NOMO-1 (cell line): ENCODE measurements at regions not wholly inside any gene's neighbourhood (a gene's known extent, or its start where the extent isn't known, plus 50 kb on each side); places are given as distances from the start of the nearest gene placed in this dataset.

Experiments used
- DNase-seq, 2 experiments: peaks; one replicate each; lab custom pipeline; 2025; ENCODE audit not compliant: unreplicated experiment in 2 of 2; lab: John Stamatoyannopoulos, UW

DNA sequence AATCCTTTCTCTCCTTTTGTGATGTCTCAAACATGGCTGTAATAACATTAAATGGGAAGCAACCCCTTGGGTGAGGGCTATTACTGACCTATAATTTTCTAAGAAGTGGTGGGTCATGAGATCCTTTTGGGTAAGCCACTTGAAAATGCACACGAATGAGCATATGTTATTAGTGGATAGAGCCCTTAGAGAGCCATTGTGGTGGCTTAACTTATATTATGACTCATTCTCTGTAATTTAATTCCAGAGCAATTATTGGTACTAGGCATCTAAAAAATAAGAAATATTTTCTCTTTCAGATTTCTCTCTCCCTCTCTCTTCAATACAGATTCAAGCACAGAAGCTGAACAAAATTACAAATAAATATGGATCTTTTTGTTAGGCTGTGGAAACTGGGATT, 1177.4 kb upstream of the PHF14 start:
- DNase-seq, result no peak

DNA sequence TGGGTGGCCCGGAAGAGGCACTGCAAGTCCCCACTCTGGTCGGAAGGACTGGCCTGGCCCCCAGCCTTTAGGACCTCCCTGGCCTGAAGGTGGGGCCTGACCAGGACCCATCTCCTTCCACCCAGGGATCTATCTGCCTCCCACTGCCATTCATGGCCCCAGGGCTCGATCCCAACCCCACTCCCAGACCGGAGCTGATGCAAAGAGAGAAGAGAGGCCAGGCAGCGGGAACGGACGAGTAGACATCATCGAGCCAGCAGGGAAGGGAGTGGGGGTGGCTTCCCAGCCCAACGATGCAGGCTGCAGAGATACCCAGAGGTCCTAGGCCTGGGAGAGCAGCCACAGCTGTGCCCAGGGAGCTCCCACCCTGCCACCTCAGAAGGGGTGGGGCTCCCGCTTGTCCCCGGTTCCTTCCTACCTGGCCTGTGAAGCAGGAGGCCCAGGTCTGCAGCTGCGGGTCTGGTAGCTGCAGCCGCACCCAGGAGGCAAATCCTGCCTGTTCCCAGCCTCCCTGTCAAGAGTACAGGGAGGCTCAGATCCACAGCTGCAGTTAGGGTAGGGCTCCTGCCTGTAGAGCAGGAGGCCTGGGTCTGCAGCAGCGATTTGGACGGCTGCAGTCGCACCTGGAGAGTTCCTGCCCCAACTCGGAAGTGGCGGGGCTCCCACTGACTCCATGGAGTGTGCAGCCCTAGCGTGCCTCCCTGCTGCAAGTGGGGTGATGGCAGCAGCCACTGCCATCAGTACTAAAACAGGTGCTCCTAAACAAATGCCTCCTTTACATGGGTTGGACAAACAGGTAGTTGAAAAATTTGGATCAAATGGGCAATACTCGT, 1151.0 kb upstream of the PHF14 start:
- DNase-seq, result no peak

DNA sequence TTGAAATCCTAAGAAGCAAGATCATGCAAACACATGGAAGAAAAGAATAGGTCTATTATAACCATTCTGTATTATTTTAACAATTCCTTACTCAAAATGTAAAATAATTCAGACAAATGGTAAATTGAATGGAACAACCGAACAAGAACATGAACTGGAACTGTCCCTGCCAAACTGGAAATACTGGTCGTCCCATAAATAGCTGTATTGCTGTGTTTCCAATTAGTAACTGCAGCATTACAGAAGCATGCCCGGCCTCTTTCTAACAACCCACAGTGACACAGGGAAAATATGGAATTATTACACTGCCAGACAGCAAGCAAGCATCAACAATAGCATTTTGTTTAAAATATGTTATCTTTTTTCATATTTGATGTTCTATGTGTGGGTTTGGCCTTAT, 1138.5 kb upstream of the PHF14 start:
- DNase-seq, result no peak

DNA sequence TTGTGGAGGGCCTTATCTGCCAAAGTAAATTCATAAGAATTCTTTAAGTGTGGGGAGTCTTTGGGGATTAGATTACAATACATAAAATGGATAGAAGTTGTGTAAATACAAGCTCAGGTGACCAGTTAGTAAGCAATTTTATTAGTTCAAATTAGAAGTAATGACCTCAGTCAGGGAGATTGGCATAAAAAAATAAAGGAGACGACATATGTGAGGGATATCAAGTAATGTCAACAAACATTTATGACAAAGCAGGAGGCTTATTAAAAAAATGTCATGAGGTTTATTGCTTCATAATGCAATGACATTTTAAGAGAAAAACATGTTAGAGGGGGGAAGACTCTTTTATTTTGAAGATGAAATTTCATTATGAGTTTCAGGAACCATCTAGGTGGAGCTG, 1137.0 kb upstream of the PHF14 start:
- DNase-seq, result no peak

DNA sequence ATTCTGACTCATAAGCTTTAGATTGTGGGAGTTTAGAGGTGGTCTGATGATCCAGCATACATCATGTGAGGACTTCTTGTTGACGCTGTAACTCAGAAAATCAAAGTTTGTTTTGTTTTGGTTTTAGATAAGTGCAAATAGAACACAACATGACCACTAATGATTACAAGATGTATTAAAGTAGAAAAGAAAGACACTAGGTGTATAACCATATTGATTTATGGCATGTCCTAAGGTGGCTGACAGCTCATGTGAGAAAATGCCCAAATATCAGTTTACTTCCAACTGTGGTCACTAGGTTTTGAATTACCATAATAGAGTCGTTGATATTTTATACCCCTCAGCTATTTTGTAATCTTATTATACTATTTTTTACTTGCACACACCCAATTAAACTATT, 1131.4 kb upstream of the PHF14 start:
- DNase-seq, result no peak

DNA sequence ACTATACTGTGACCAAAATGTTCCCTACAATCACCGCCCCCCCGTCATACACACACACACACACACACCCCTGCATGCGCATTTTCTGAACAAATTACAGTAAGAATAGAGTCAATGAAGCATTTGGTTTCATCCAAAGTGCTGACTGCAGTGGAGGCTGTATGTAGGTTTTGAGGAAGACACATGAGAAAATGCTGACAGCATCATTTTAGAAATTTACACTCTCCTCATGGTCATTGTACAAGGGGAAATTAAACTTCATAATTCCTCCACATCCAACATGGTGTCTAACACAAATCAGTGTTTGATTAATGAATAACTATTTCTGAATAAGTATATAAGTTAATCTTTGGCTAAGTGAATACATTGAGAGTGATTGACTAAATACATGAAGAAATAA, 1126.8 kb upstream of the PHF14 start:
- DNase-seq, result no peak

DNA sequence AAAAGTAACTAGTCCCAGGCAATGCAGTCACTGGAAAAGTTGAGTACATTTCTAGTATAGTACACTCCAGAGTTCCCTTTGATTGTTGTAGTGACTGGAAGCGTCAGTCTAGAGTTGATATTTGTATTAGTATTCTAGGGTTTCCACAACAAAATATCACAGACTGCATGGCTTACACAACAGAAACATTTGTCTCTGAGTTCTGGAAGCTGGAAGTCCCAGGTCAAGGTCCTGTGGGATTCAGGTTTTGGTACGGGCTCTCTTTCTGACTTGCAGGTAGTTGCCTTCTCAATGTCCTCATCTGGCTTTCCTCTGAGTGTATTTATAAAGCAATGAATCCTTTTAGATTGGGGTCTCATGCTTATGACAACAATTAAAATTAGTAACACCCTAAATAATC, 1119.1 kb upstream of the PHF14 start:
- no peak for DNase-seq

DNA sequence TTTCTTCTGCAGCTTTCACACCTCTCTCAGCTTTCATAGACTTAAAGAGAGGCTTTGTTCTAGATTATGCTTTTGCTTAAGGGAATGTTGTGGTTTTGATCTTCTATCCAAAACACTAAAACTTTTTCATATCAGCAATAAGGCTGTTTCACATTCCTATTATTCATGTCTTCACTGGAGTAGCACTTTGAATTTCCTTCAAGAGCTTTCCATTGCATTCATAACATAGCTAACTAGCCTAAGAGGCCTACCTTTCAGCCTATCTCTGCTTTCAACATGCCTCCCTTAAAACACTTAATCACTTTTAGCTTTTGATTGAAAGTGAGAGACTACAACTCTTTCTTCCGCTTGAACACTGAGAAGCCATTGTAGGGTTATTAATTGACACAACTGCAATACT, 1117.0 kb upstream of the PHF14 start:
- DNase-seq, result no peak

DNA sequence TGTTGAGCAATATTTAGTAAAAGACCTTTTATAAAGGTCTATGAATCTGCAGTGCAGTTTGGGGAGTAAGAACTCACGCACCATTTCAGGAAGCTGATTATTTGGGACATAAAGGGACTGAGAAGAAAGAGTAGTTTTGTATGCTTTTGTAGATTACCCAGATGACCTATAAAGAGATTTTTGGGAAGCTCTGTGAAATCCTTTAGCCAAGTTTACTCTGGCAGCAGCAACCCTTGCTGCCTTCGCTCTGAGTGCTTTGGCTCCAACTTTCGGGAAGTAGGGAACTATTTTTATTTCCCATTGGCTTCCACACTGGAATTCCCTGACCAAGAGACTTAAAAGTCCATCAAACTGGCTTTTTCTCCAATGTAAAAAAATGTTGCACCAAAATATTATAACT, 1110.1 kb upstream of the PHF14 start:
- DNase-seq, result no peak

DNA sequence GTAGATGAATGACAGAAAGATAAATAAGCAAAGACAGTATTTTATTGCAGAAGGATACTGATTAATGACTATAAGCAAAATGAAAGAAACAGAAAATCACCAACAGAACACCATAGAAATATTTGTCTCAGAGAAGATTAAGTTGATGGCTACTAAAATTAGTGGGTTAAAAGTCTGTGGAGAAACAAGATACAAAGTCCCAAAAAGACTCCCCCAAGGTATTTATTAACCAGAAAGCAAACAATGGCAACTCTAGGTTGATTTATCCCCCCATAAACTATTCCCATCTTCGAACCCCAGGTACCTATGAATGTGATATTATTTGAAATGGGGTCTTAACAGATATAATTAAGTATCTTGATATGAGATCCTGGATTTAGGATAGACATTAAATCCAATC, 1104.5 kb upstream of the PHF14 start:
- DNase-seq, result no peak

DNA sequence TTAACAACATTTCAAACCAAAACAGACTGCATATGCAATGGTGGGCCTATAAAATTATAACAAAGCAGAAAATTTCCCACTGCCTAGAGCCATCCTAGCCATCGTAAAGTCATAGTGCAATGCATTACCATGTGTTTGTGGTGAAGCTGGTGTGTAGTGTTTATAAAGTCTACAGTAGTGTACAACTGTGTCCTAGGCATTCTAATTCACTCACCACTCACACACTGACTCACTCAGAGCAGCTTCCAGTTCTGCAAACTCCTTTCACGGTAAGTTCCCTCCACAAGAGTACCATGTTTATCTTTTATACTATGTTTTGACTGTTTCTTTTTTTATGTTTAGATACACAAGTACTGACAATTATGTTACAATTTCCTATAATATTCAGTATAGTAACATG, 1104.1 kb upstream of the PHF14 start:
- DNase-seq, result no peak

DNA sequence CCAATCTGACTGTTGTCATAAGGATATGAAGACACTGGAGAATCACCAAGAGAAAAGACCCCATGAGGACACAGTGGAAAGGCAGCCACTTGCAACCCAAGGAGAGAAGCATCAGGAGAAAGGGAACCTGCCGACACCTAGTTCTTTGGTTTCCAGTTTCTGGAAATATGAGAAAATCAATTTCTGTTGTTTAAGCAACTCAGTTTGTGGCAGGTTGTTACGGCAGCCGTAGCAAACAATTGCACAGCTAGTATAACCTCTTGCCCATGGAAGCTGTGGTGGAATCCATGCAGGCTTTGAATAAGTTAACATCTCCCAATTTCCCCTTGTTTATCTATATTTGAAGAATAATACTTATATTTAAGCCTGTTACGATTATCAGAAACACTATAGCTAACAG, 1103.0 kb upstream of the PHF14 start:
- no peak for DNase-seq

DNA sequence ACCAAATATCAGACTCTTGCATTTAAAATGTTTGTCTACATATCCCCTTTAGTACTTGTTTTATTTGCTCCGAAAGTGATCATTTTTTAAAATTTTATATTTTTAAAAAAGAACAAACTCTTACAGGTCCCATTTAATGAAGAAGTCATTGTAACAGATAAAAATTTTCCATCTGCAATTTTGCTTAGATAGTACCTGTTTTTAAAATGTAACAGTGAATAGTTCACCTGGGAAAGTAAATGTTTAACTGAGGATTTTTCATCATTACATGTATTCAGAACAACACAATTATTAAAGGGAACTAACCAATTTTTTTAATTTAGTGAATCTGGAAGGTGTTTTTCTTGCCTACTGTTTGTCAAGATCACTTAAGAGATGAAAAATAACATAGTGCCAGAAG, 1099.5 kb upstream of the PHF14 start:
- DNase-seq, result no peak

DNA sequence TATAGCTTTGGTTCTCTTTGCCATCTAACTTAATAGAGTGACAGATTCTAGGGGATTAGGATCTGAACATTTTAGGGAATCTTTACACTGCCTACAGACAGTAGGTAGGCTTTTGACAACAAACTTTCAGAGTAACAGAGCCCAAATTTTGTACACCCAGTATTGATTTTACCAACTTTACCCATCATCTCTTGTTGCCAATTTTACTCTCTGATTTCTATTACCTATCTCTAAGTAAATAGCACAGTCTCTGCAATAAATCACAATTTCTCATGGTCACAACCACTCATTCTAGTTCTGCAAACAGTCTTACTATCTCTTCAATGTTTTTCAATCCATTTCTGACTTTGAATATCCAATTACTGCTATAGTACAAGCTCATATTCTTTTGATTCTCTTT, 1097.6 kb upstream of the PHF14 start:
- no peak for DNase-seq

DNA sequence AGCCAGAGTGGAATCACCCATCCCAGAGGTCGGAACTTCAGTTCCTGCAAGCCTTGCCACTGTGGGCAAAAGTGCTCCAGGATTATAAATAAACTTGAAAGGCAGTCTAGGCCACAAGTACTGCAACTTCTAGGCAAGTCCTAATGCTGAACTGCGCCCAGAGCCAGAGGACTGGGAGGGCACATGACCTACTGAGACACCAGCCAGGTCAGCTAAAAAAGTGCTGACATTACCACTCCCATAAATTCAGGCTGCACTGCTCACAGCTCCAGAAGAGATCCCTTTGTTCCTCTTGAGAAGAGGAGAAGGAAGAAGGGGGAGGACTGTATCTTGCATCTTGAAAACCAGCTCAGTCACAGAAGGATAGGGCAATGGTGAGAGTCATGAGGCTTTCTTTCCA, 1084.1 kb upstream of the PHF14 start:
- DNase-seq, result no peak

DNA sequence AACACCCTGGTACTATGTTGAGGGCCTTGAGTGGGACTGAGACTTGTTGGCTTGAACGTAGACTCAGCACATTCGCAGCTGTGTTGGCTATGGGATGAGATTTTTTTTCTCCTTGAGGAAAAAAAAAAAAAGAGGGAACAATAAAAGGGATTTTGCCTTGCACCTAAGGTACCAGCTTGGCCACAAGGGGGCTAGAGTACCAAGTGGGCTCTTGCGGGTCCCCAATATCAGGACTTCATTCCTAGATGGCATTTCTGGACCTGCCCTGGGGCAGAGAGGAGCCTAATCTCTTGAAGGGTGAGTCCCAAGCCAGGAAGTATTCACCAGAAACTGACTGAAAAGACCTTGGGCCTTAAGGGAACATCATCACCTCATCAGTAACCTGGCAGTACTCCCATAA, 1083.6 kb upstream of the PHF14 start:
- no peak for DNase-seq

DNA sequence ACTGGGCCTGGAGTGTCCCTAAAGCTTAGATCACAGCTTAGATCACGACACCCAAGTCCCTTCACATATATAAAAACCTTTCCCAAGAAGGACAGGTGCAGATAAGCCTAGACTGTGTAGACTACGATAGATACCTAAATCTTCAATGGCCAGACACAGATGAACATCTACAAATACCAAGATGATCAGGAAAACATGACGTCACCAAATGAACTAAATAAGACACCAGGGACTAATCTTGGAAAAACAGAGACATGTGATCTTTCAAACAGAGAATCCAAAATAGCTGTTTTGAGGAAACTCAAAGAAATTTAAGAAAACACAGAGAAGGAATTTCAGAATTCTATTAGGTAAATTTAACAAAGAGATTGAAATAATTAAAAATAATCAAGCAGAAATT, 1082.6 kb upstream of the PHF14 start:
- no peak for DNase-seq

DNA sequence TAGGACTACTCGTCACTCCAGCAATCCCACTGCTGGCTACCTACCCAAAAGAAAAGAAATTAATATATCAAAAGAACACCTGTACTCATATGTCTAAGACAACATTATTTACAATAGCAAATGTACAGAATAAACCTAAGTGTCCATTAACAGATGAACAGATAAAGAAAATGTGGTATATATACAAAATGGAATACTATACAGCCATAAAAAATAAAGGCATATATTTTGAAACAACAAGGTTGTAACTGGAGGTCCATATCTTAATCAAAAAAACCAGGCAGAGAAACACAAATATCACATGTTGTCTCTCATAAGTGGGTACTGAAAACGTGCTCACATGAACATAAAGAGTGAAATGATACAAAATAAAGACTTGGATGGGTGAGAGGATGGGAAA, 1073.3 kb upstream of the PHF14 start:
- no peak for DNase-seq

DNA sequence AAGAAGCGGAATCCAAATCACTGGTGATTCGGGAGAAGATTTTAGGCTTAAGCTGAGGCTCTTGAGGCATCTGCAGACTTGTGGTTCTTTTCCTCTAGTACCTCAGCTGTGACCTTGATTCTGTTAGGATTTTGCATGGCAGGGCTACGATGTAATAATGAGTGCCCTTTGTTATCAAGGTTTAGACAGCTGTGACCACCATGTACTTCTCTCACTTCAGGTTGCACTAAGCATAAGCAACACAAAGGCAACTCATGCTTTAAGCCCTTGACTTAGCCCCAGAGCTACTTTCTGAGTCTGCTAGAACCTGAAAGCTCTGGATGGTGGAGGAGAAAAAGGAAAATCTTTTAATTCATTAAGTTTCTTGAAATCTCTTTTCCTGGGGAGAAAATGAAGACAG, 1052.3 kb upstream of the PHF14 start:
- DNase-seq, result no peak

DNA sequence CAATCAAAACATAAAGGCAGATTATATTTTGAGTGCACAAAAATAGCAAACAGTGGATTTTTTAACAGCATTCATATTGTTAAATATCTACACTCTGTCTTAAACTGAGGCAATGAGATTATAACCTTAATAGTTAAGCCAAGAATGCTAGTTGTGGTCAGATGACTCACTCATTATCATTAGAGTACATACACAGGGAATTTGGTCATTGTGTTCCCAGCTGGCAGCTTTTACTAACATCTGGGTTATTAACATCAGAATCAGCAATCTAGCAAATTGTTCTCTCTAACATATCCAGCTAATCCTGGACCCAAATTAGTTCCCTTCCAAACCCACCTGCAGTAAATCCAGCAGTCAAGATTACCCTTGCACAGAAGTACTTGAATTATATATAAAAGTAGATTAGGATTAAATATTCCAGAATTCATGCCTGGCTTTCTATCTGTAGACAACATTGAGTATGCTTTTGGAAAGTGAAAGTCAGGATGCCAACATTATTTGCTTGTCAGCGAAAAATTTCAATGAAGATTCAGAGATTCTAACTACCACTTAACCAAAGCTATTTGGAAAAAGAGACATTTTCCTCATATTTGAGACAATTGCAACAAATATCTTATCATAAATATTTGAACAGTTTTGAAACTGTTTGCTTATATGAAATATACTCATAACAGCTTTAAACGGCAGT, 1035.6 kb upstream of the PHF14 start:
- DNase-seq, result no peak

DNA sequence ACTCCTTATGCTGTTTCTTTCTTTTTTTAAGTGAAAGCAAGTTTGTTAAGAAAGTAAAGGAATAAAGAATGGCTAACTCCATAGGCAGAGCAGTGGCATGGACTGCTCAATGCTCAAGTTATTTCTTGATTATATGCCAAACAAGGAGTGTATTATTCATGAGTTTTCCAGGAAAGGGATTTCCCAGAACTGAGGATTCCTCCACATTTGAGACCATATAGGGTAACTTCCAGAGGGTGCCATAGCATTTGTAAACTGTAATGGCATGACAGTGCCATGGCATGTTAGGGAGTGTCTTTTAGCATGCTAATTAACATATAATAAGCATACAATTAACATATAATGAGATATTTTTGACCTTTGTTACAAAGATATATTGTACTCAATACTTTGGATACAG, 1034.5 kb upstream of the PHF14 start:
- no peak for DNase-seq

DNA sequence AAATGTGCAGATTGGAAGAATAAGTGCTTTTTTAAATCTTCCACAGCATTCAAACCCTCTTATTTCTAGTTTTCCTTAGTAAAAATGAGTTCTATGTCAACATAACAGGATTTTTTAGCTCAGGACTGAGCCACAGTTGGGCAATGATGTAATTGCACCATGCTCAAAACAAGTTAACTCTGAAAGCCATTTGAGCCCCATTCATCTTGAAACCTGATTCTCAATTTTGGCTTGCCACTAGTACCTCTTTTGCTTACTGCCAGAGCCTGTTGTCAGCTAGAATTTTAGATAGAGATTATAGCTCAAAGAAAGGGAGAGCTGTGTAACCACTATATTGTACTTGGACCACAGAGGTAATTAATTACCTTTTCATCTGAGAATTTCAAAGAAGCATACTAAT, 1028.5 kb upstream of the PHF14 start:
- no peak for DNase-seq

DNA sequence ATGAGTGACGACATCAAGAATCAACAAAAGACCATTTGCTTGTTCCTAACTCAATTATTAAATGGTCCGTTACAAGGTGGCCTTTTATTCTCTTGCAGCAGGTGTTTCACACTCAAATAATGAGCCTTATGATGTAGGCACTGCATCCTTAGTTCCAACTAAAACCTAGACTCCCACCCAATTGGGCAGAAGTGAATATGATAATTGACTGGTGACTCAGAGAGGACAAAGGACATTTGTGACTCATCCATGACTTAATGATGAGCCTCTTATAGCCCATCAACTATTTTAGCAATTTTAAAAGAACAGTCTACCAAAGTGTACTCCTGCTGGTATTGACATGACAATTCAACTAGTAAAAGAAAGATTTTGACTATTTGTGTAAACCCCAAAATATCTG, 1027.8 kb upstream of the PHF14 start:
- no peak for DNase-seq
